Stimulated activated naive CD8-positive, alpha-beta T cell treated with anti-CD3 and anti-CD28 coated beads, Interleukin-15, Interleukin-2, amounts not matched to agents 100 U/mL and 50 U/mL, for 24 hours (primary cell): ENCODE measurements at regions not wholly inside any gene's neighbourhood (a gene's known extent, or its start where the extent isn't known, plus 50 kb on each side); places are given as distances from the start of the nearest gene placed in this dataset.
"Not testable (repeated sequence)": the region's sequence is repeated elsewhere in the genome, so short reads cannot be mapped to it uniquely, and the experiment has no call there.

ENCODE experiments used
- ATAC-seq: fragments of 150-1000 bp; cut with Tn5 transposase; one replicate; pipeline ENCODE4 v1.10.0; 2021
- DNase-seq: peaks from one replicate; pipeline ENCODE4 v3.0.0; 2021

DNA sequence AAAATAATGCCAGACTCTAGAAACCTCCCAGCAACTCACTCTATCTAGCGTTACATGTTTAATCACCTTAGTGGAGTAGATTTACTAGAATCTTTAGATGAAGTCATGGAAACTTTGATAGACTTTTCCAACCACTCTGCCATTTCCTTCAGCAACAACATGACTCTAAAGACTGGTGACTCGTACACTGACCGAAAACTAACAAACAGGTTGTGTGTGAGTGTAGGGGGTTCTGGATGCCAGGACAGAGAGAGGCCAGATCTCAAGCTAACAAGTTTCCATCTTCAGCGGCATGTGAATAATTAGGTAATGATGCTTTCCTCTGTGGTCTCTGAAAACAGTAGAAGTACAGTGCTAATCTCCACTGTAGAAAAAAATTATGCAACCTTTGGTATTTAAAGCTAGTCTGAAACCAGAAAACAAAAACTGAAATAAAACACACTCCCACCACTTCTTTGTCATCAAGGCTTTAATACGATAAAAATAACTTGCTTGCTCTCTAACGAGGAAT is 286.4 kb downstream of the PRDM5 start:
- ATAC-seq = peak; percentile 93

DNA sequence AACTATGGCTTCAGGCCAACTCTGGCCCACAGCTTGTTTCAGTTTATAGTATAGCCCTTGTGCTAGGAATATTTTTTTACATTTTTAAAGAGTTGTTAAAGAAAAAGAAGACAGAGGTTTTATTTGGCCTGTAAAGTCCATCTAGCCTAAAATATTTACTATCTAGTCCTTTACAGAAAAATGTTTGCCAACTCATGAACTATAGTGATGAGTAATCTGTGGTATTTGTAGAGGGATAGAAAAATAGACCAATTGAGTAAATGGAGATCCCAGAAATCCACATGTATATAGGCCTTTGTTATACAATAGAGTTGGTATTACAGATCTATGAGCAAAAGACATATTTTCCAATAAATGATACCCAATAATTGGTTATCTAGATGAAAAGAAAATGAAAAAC is 288.7 kb downstream of the PRDM5 start:
- DNase-seq = no peak
- ATAC-seq = no peak

More for the DNA sequence above, 286.4 kb downstream of the PRDM5 start:
- DNase-seq = no peak

DNA sequence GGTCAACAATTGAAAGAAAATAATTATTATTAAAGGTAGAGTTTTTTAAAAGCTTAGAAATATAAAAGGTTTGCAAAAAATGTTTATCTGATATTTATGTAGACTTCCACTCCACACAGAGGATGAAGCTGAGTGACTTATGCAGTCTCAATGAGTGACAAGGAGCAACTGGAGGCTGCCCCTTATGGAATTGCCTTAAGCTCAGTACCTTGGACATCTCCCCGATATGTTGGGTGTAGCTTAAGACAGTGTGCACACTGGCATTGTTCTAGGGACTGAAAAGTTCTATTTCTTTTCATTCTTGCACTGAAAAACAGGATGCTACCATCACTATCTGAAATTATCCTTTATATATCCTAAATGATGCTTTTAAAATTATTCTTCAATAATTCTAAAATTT is 292.1 kb downstream of the PRDM5 start:
- ATAC-seq (no peak), DNase-seq (no peak)

DNA sequence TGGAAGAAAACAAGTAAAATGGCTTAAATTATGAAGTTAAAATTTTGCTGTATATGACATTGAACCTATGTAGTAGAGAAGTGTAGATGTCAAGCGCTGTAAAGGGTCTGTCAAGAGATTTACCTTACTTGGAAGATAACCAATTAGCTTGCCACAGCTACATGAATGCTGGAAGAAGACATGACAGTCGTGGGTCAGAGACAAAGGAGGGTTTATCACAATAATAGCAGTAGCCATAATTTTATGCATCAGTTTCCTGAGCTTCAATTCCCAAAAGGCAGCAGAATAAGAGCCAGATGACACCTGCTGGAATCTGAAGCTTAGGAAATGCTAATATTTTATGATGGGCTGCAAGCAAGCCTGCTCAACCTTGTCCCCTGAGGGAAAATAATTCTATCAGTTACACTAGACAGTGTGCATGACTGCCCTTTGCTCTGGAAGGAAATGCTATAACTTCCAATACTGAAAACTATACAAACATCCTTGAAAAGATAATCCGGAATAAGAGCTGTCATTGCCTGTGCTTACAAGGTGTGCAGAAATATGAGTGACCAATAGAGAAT is 292.9 kb downstream of the PRDM5 start:
- ATAC-seq (no peak), DNase-seq (no peak)

DNA sequence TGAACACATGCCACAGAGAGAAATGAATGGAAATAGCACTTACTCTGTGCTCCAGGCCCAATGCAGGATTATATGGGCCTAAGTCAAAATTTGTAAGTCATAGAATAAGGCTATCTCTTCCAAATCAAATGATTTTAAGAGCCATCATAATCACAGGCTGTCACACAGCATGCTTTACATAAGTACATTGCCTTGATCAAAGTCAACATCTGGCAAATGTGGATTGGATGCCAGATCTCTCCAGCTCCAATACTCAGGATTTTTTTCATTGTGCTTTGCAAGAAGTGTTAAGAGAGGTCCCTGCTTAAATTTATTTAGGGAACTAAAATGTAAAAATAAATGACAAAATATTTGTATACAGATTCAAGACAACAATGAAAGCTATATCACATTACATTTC is 299.9 kb downstream of the PRDM5 start:
- no peak for DNase-seq
- ATAC-seq = no peak

DNA sequence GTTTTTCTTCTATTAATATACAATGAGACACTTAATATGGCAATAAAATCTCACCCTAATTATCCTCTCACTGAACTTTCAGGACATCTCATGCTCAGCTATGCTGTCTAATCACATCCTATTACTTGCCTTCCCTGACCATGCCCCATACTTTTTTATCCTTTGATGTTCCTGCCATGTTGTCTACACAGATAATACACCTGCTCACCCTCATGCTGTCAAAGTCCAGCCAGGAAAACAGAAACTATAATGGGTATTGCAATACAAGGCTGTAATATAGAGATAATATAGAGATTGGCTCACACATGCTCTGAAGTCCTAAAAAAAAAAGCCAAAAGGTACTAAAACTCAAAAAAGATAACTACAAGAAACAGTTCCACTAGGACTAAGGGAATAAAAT is 305.4 kb downstream of the PRDM5 start:
- DNase-seq (no peak), ATAC-seq (no peak)

DNA sequence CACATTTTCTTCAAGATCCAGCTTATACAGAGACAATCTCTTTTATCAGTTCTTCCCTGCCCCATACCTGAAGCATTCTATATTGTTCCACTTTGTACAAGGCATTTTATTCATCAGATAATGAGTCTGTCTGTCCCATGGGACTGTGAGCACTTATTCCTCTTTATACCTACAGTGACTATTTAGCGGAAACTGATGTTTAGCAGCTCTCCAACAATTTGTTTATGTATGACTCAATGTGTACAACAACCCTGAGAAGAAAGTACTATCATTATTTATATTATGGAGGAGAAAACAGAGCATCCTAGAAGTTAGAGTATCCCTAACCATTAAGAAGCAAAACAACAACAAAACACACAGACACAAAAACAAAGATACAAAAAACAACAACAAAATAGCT is 306.5 kb downstream of the PRDM5 start:
- no peak for DNase-seq
- no peak for ATAC-seq

DNA sequence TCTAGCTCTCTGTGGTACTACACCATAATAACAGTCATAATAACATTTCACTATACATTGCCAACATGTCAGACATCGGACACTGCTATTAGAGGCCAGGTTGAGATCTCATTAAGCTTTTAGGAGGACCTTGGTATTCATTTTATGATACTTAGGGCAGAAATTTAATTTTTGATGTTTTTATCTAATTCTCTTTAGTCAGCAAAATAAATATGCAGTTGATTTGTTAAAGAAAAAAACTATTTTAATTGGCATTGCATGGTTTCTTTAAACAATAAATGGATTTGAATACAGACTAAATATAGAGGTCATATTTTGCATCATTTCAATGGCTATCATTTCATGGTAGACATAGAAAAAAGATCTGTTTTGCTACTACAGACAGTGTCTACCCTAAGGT is 308.7 kb downstream of the PRDM5 start:
- DNase-seq (no peak), ATAC-seq (no peak)

DNA sequence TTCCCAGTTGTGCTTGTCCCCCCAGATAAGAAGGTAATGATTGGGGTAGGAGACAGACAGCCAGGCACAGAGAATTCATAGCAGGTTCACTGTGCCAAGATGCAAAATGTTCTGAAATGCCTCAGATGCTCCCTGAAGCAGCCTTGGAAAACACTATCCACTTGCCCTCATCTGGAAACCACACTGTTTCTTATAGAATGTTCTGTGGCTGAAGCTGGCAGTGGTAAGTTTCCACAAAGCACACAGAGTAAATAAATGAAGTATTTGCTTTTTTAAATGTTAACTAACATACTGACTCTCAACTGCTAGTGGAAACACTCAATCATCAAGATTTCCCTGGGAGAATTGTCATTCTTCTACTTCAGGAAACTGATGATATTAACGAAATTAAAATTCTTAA is 311.4 kb downstream of the PRDM5 start:
- DNase-seq (no peak), ATAC-seq (no peak)

DNA sequence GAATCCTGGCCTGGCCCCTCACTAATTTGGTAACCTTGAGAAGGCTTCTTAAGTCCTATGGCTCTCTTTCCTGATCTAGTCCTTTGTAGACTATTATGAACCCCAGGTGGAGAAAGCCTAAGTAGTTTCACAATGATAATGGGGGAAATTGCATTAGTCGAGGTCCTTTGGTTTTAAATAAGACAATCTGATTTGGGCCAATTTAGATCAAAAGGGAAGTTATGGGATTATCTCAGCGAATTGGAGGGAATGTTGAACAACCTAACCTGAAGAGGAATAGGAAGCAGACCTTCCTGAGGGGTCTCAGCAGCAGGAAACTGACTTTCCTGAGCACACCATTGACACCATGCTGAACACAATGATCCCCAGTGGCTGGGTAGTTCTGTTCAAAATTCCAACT is 331.5 kb downstream of the PRDM5 start:
- DNase-seq (no peak), ATAC-seq (no peak)

DNA sequence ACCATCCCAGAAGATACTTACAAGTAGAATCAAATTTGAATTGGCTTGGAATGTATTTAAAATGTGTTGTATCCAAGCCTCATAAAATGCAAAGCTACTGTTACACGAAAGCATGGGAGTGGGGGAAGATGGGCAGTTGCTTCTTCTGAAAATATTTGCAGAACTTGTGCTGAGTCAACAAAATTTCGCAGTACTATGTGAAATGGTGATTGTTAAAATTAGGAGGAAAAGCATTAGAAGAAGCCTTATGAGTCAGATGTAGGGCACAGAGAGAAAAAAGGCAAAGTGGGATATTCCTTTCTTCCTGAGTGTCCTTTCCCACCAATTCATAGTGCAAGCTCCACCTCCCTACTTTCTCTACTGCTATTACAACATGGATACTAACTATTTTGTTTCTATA is 332.7 kb downstream of the PRDM5 start:
- ATAC-seq (no peak), DNase-seq (no peak)

DNA sequence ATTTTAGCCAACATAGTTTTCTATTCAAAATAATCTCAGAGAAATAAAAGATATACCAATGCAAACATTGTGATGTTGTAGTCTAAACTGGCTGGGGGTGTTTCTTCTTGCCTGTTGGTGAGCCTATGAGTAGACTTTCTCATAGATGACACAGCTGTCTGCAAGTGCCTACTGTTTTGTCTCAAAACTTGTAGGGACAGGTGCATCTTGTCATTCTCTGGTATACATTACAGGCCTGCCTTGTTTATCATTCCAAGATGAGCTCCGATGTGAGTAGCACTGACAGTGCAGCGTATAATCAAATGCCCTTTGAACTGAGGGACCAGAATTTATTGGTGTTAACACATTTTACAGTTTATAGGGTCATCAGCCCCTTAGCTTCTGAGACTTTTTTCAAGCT is 353.8 kb downstream of the PRDM5 start:
- ATAC-seq = no peak

DNA sequence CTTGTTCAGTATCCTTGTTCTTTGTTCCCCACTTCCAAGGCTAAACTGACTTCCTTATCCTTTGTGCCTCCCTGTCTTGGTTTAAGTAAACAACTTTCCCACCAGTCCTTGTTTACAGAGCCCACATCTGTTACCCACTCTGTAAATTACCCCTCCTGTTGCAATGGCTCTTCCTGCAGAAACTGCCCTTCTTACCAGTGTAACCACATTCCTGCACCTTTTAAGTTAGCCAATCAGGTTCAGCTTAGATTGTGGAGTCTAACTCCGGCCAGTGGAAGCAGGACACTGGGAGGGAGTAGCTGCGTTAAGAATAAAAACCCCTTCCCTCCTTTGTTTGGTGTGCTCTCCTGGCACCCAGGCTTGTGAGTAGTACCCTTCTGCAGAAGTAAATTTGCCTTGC is 360.9 kb downstream of the PRDM5 start:
- ATAC-seq (no peak), DNase-seq (no peak)

More for the DNA sequence above, 353.8 kb downstream of the PRDM5 start:
- DNase-seq = no peak

DNA sequence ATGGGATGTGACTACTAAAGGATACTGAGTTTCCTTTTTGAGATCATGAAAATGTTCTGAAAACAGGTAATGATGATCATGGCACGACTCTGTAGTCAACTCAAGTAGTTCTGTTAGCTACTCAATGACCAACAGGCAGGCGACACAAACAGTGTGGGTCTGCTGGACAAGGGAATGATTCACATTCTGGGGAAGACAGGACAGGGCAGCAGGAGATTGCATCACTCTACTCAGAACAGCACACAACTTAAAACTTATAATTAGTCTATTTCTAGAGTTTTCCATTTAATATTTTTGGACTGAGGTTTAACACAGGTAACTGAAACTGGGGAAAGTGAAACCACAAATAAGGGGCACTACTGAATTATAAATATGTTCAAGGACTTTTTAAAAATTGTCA is 365.2 kb downstream of the PRDM5 start:
- DNase-seq (no peak), ATAC-seq (no peak)

DNA sequence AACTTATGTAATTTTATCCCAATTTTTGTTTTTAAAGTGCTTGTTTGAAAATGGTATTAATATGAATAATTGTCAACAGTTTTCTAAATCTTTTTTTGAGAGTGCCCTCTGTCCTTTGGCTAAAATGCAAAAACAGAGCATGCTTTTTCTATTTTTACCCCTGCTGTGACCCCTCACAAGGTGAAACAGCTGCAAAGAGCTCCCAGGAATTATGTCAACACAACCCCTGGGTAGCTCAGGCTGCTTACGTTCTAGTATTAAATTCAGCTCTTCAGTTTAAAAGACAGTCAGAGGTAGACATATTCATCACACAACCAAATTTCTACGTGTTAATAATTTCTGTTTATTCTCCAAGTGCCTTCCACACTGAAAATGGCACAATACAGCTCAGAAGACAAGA is 367.5 kb downstream of the PRDM5 start:
- DNase-seq (no peak), ATAC-seq (no peak)

DNA sequence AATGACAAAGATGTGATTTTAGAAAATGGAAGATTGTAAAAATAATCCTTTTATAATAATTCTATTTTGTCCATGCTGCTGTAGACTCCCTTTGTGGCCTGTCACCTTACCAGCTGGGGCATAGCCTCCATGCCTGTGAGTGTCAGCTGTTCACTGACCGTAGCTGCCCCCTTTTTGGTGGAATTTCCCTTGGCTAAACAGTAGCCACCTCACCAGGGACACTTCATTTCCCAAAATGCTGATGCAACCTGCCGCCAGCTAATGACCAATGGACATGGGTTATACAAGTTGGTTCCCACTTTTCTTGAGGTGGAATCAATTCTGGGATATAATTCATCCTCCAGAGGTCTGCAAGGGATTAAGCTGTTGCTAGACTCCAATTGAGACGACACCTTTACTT is 368.4 kb downstream of the PRDM5 start:
- ATAC-seq = no peak
- DNase-seq = no peak

DNA sequence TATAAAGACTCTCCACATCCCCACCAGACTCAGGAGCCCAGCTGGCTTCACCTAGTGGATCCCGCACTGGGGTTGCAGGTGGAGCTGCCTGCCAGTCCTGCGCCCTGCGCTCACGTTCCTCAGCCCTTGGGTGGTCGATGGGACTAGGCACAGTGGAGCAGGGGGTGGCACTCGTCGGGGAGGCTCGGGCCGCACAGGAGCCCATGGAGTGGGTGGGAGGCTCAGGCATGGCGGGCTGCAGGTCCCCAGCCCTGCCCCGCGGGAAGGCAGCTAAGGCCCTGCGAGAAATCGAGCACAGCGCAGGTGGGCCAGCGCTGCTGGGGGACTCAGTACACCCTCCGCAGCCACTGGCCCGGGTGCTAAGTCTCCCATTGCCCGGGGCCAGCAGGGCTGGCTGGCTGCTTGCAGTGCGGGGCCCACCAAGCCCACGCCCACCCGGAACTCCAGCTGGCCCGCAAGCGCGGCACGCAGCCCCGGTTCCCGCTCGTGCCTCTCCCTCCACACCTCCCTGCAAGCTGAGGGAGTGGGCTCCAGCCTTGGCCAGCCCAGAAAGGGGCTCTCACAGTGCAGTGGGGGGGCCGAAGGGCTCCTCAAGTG is 371.8 kb downstream of the PRDM5 start:
- not testable (repeated sequence) for ATAC-seq, DNase-seq

DNA sequence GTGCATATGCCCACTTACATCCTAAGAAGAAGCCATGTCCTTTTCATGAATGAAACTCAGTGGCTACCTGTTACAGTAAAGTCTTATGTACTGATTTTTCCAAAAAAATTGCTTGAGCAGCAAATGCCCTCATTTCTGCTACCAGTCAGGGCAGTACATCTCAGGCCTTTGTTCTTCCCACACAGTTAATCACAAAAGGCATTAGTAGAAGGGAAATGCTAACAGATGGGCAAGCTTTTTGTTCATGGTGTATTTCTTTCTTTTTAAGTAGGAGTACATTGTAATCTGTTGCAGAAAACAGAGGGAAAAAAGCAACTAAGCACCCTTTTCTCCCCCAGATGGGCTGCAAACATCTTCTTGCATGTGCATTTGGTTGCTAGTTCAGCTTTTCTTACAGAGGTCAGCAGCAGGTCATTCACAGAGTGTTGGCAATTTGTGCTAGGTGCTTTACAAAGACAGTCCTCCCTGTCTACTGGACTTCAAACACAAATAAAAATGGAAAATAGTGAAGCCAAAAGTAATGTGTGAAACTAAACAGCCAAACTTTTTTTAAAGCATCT is 373.4 kb downstream of the PRDM5 start:
- DNase-seq (no peak), ATAC-seq (no peak)

DNA sequence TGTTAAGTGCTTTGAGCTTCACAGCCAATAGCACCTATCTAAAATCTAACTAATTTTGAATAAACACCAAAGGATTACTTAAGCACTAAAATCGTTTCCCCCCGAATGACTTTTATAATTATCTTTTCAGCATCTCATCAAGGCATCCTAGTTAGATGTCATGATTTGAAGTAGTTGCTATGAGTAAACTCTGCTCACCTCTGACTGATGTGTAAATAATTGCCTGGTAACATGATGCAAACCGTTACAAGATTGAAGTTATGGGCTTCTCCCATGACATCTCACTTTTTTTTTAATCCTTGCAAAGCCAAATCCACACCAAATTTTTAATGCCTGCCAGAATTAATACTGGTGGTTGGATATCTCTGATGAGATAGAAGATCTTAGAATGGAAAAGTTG is 377.1 kb downstream of the PRDM5 start:
- no peak for DNase-seq
- no peak for ATAC-seq

DNA sequence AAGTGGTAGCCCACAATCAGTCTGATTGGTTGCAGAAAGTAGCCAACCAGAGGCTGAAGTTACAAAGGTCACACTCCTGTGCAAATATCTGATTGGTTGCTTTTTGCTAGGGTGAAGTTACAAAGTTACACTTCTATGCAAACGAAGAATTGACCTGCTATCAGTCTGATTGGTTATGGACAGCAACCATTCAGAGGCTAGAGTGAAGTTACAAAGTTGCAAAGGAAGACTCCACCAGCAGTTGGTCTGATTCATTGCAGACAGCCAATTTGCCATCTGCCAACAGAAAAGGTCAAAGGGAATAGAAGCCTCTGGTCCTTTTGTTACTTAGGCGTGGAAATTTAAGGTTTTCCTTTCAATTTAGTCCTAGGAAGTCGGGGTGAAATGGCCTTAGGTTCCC is 377.7 kb downstream of the PRDM5 start:
- no peak for DNase-seq
- ATAC-seq = no peak

DNA sequence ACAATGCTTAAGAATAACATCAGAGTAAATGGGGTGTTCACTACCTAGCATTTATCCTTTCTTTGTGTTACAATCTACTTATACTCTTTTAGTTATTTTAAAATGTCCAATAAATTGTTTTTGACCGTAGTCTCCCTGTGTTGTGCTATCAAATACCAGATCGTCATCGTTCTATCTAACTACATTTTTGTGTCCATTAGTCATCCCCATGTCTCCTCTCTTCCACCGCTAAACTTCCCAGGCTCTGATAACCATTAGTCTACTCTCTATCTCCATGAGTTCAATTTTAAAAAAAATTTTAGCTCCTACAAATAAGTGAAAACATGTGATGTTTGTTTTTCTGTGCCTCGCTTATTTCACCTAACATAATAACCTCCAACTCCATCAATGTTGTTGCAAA is 381.9 kb downstream of the PRDM5 start:
- no peak for ATAC-seq
- DNase-seq = no peak

DNA sequence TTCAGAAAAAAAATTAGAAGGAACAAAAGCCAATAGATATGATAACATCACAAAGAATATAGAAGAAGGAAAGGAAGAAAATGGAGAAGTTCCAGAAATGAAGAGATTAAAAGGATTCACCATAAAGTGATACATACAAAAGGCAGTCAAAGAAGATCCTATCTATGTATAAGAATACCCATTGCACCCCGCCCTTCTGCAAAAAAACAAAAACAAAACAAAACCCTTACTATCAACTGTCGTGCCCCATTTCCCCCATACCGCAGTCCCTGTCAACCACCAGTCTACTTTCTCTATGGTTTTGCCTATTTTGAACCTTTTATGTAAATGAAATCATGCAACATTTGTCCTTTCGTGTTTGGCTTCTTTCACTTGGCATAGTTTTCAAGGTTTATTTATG is 385.6 kb downstream of the PRDM5 start:
- ATAC-seq (no peak), DNase-seq (no peak)

DNA sequence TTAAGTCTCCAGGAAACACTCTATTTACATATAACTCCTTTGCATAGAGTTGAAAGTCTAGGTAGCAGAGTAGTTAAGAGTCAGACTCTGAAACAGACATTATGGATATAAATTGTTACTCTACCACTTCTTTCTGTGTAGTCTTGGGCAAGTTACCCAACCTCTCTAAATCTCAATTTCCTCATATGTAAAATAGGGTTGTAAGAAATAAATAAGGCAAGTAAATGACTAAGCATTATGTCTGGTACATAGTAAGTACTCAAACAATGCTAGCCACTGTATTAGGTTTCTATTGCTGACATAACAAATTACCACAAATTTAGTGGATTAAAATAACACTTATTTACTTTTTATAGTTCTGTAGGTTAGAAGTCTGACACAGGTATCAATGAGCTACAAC is 394.1 kb downstream of the PRDM5 start:
- no peak for ATAC-seq

DNA sequence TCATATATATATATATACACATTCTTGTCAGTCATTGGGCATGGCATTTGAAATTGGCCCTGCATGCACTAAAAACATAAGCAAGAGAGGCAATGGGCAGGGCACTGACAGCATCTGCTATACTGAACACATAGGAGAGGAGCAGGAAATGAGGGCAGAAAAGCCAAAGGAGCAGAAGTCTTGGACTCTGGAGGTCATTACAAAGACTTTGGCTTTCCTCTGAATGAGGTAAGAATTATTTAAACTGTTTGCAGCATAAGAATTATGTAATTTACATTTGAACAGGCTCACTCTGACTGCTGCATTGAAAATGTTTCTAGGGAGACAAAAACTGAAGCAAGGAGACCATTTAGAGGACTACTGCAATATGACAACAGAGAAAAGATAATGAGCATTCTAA is 396.5 kb downstream of the PRDM5 start:
- DNase-seq (no peak), ATAC-seq (no peak)

More for the DNA sequence above, 394.1 kb downstream of the PRDM5 start:
- no peak for DNase-seq
